GM06990 (cell line): ENCODE measurements at regions not wholly inside any gene's neighbourhood (a gene's known extent, or its start where the extent isn't known, plus 50 kb on each side); places are given as distances from the start of the nearest gene placed in this dataset.

ENCODE experiments used
- DNase-seq: peaks from one replicate; pipeline ENCODE4 v3.0.0-alpha.2; 2011; ENCODE audit not compliant: insufficient read length; ENCODE audit errors: extremely low read depth
- H3K27me3 ChIP-seq: replicated peaks from 2 replicates; pipeline ENCODE4 v1.6.0; 2011; ENCODE audit warnings: low read length; ENCODE audit not compliant: control insufficient read depth, insufficient read depth
- H3K36me3 ChIP-seq: 2 replicates; pipeline ENCODE4 v1.5.1; 2011; ENCODE audit warnings: low read length; ENCODE audit not compliant: control insufficient read depth, insufficient read depth
- H3K4me3 ChIP-seq: replicated peaks from 2 replicates; pipeline ENCODE4 v1.5.1; 2011; ENCODE audit warnings: low read depth, mild to moderate bottlenecking, control low read depth, low read length
- TF ChIP-seq, protein P1 (sequence below): IDR thresholded peaks from 2 replicates; pipeline ENCODE4 v1.5.1; 2011; ENCODE audit warnings: low read length, control low read depth, mild to moderate bottlenecking, inconsistent platforms; ENCODE audit not compliant: insufficient read depth, poor library complexity, severe bottlenecking

DNA sequence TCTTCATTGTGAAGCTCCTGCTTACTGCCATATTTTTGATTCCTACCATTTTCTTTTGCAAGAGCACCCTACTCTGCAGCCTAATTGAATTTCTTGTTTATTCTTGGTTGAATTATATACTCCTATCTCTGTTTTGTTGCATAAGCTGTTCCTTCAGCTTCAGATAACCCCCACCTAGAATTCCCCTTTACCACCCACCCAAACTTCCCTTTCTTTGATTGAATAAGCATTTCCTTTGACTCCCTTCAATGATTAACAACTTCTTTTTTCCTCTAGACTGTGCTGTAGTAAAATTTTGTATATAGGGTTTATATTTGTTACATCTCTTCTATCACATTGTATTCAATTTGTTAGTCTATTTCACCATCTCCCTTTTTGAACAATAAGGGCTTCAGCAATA, 168.1 kb downstream of the GPR37 start:
- TF ChIP-seq, protein P1, sequence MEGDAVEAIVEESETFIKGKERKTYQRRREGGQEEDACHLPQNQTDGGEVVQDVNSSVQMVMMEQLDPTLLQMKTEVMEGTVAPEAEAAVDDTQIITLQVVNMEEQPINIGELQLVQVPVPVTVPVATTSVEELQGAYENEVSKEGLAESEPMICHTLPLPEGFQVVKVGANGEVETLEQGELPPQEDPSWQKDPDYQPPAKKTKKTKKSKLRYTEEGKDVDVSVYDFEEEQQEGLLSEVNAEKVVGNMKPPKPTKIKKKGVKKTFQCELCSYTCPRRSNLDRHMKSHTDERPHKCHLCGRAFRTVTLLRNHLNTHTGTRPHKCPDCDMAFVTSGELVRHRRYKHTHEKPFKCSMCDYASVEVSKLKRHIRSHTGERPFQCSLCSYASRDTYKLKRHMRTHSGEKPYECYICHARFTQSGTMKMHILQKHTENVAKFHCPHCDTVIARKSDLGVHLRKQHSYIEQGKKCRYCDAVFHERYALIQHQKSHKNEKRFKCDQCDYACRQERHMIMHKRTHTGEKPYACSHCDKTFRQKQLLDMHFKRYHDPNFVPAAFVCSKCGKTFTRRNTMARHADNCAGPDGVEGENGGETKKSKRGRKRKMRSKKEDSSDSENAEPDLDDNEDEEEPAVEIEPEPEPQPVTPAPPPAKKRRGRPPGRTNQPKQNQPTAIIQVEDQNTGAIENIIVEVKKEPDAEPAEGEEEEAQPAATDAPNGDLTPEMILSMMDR = no peak
- Histone ChIP-seq H3K36me3 (no peaks in the 10 kb centered on the region), H3K4me3 (no peak overlapping the region), H3K27me3 (no peaks in the 10 kb centered on the region)
- no peak for DNase-seq

DNA sequence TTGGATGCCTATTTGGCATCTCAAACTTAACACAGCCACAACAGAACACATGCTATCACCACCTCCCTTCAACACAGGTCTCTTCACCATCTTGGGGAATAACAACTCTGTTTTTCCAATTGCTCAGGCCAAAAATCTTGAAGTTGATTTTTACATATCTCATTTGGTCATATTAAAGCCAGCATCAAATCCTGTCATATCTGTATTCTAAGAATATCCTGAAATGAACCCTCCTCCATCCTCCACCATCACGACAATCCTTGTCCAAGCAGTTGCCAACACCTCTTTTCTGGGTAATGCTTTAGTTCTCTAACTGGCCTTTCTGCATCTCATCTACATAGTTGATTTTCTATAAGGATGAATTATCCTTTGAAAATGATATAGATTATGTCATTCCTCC, 168.7 kb downstream of the GPR37 start:
- H3K36me3 ChIP-seq = no peaks in the 10 kb centered on the region
- DNase-seq = no peak
- no peak overlapping the region for H3K4me3 ChIP-seq
- no peaks in the 10 kb centered on the region for H3K27me3 ChIP-seq
- TF ChIP-seq, protein P1 = no peak

- H3K4me3 ChIP-seq = no peak overlapping the region
- H3K27me3 ChIP-seq = no peaks in the 10 kb centered on the region
- H3K36me3 ChIP-seq = no peaks in the 10 kb centered on the region
- no peak for DNase-seq
- TF ChIP-seq, protein P1 = no peak
These were observed 174.8 kb downstream of the GPR37 start for GRCh38 chr7:124590814-124591213.

DNA sequence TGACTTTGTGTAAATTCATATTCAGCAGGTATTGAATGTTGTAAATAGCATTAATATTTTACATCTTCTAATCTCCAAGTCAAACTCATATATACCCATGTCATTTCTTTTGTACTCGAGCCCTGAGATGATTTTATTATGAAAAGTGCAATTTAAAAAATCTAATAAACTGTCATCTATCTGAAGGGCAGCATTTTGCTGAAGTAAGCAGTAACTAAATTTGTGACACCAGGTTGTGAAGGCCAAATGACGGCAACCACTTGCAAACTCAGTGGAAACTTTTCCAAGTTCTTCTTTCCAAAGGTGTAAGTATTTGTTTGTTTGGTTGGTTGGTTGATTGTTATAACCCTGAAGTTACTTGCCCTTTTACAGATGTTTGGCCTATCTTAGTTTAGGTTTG, 188.3 kb downstream of the GPR37 start:
- no peak for DNase-seq
- TF ChIP-seq, protein P1 = no peak
- H3K36me3 ChIP-seq = no peaks in the 10 kb centered on the region
- H3K27me3 ChIP-seq = no peaks in the 10 kb centered on the region
- no peak overlapping the region for H3K4me3 ChIP-seq

DNA sequence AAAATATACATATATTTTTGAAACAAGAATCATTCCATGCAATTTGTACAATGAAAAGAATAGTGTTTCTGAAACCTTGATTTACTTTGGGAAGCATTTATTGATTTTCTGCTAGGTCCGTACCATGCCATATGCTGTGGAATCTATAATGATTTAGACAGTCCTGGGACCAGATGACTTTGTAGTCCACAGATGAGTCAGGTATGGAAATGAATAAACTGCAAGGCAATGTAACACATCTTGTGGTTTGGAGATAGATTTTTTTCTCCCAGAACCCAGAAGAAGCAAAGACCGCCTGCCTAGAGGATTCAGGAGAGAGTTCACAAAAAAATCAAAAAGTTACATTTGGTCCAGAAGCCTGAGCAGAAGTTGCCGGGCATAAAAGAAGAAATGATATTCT, 190.4 kb downstream of the GPR37 start:
- no peaks in the 10 kb centered on the region for H3K36me3 ChIP-seq
- TF ChIP-seq, protein P1 = no peak
- DNase-seq = no peak
- H3K27me3 ChIP-seq = no peaks in the 10 kb centered on the region
- no peak overlapping the region for H3K4me3 ChIP-seq

DNA sequence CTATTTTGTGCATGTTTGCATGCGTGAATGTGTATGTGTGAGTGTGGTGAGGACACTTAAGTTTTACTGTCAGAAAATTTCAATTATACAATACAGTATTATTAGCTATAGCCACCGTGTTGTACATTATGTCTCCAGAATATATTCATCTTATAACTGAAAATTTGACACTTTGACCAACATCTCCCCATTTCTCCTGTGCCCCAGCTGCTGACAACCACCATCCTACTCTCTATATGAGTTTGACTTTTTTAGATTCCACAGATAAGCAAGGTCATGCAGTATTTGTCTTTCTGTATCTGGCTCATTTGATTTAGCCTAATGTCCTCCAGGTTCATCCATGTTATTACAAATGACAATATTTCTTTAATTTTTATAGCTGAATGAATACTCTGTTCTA, 195.0 kb downstream of the GPR37 start:
- no peak overlapping the region for H3K4me3 ChIP-seq
- no peaks in the 10 kb centered on the region for H3K27me3 ChIP-seq
- DNase-seq = no peak
- TF ChIP-seq, protein P1 = no peak
- no peaks in the 10 kb centered on the region for H3K36me3 ChIP-seq
